Colonic mucosa (tissue), 4 donors: ENCODE measurements at regions not wholly inside any gene's neighbourhood (a gene's known extent, or its start where the extent isn't known, plus 50 kb on each side); places are given as distances from the start of the nearest gene placed in this dataset.

Source experiments
- DNase-seq: peaks from one replicate; pipeline ENCODE4 v3.0.0-alpha.2; 2020
- H3K27ac ChIP-seq: fragments of 200-600 bp; one replicate; pipeline ENCODE4 v1.8.0; 2021
- H3K27me3 ChIP-seq: fragments of 200-600 bp; one replicate; pipeline ENCODE4 v1.8.0; 2021
- H3K36me3 ChIP-seq: fragments of 200-600 bp; one replicate; pipeline ENCODE4 v1.8.0; 2021
- H3K4me1 ChIP-seq: fragments of 200-600 bp; one replicate; pipeline ENCODE4 v1.8.0; 2021; ENCODE audit warnings: mild to moderate bottlenecking
- H3K4me3 ChIP-seq: fragments of 200-600 bp; one replicate; pipeline ENCODE4 v1.8.0; 2021
- H3K9ac ChIP-seq, 2 donors: one replicate each; pipeline ENCODE4 v1.7.0; 2013; ENCODE audit warnings: control low read depth in 2 of 2, low read depth in 2 of 2, low read length in 2 of 2
- H3K9me3 ChIP-seq: fragments of 200-600 bp; one replicate; pipeline ENCODE4 v1.8.0; 2021
- intact Hi-C: fragments of 100-400 bp; cut with DNase I; formaldehyde crosslinking; loops from one replicate; pipeline ENCODE4 v1.14.1; 2022
- TF ChIP-seq, protein P1 (sequence below): fragments of 200-600 bp; IDR thresholded peaks from one replicate; pipeline ENCODE4 v1.8.0; 2022; ENCODE audit warnings: antibody characterized with exemption, mild to moderate bottlenecking
- donor health status: healthy.
- donor health status: DM: no; HTN: no; CAD: no.
- donor health status: DM: no; HTN: no; CAD: no.

DNA sequence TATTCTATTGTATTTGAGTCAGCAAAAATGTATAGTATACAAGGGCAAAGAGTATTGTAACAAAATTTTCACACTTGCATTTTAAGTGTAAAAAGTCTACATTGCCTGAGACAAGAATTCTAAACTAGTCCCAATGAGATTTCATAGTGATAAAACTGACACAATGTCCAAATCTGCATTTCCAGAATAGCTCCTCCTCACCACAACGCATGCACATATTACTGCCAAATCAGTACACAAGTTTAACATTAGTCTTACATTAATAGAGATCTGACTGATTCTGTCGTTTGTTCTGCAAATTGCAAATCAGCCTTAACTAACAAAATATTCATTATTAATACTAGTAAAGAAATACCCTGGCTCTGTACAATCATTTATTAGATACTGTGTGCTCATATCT lies 222.2 kb upstream of the NEIL3 start:
- Histone ChIP-seq H3K27ac (no peak overlapping the region), H3K9ac (no peak overlapping the region), H3K4me1 (no peaks in the 10 kb centered on the region), H3K9me3 (no peaks in the 10 kb centered on the region), H3K27me3 (no peaks in the 10 kb centered on the region), H3K36me3 (no peaks in the 10 kb centered on the region), H3K4me3 (no peak overlapping the region)
- intact Hi-C loops: no loop called here
- DNase-seq: no peak
- TF ChIP-seq, protein P1, sequence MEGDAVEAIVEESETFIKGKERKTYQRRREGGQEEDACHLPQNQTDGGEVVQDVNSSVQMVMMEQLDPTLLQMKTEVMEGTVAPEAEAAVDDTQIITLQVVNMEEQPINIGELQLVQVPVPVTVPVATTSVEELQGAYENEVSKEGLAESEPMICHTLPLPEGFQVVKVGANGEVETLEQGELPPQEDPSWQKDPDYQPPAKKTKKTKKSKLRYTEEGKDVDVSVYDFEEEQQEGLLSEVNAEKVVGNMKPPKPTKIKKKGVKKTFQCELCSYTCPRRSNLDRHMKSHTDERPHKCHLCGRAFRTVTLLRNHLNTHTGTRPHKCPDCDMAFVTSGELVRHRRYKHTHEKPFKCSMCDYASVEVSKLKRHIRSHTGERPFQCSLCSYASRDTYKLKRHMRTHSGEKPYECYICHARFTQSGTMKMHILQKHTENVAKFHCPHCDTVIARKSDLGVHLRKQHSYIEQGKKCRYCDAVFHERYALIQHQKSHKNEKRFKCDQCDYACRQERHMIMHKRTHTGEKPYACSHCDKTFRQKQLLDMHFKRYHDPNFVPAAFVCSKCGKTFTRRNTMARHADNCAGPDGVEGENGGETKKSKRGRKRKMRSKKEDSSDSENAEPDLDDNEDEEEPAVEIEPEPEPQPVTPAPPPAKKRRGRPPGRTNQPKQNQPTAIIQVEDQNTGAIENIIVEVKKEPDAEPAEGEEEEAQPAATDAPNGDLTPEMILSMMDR: no peak

DNA sequence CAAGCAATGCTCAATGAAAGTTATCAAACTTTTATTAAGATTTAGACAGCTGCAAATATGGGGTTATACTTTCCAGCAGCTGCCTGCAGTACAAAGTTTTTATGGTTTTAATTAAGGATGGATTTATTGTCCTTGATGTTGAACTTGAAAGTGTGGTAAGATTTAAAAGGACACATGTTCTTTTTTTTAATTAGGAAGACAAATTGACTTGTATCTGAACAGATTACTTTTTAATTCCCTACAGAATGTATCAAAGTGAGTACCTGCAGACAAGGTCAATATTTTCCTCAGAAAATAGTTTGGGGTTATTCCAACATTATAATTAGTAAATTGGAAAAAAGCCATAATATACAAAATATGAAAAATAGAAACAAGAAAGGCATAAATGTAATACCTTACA lies 218.2 kb upstream of the NEIL3 start:
- no peak overlapping the region for H3K27ac ChIP-seq
- intact Hi-C loops: no loop called here
- TF ChIP-seq, protein P1: no peak

DNA sequence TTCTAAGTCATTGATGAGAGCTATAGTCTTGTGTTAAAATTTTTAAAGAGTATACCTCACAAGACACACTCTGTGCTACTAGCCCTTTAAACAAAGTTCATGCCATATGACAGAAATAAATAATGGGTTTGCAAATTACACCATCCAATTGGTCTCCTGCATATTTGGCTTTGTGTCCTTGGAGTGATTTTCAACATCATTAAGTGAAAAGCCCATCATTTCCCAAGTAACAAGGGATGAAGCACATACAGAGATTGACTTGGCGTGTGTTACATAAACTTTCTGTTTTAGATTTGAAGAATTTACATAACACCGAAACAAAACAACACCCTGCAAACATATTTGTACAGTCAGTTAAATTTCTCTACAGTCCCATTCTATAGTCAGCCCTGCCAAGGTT lies 216.9 kb upstream of the NEIL3 start:
- intact Hi-C loops: no loop called here
- TF ChIP-seq, protein P1: no peak
- H3K36me3 ChIP-seq: no peaks in the 10 kb centered on the region
- H3K9me3 ChIP-seq: no peaks in the 10 kb centered on the region
- H3K27ac ChIP-seq: no peak overlapping the region
- no peaks in the 10 kb centered on the region for H3K27me3 ChIP-seq
- H3K4me1 ChIP-seq: no peaks in the 10 kb centered on the region
- no peak overlapping the region for H3K4me3 ChIP-seq
- no peak for DNase-seq
- no peak overlapping the region for H3K9ac ChIP-seq

More for the DNA sequence above, 218.2 kb upstream of the NEIL3 start:
- no peaks in the 10 kb centered on the region for H3K27me3 ChIP-seq
- H3K9me3 ChIP-seq: no peaks in the 10 kb centered on the region
- H3K9ac ChIP-seq: no peak overlapping the region
- H3K36me3 ChIP-seq: no peaks in the 10 kb centered on the region
- no peak overlapping the region for H3K4me3 ChIP-seq
- H3K4me1 ChIP-seq: no peaks in the 10 kb centered on the region
- DNase-seq: no peak

DNA sequence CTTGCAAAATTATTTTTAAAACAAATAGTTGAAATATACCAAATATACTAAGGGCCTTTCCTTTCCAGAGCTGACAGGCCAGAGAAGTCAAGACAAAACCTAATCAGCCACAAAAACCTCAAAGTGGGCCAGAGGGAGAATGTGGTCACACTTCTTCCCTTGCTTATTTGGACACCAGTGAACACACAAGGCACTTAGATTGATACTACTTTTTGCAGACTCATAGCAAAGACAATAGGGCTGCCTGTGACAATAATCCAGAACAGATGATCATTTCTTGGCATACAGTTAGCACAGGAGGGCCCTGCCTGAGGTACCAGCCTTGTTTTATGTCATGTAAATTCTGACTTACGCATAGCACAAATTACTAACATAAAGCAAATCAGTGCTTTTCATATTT lies 215.7 kb upstream of the NEIL3 start:
- Histone ChIP-seq H3K36me3 (no peaks in the 10 kb centered on the region), H3K4me1 (no peaks in the 10 kb centered on the region), H3K9ac (no peak overlapping the region), H3K27ac (no peak overlapping the region), H3K4me3 (no peak overlapping the region), H3K27me3 (no peaks in the 10 kb centered on the region), H3K9me3 (no peaks in the 10 kb centered on the region)
- TF ChIP-seq, protein P1: no peak
- DNase-seq: no peak
- intact Hi-C loops: no loop called here

DNA sequence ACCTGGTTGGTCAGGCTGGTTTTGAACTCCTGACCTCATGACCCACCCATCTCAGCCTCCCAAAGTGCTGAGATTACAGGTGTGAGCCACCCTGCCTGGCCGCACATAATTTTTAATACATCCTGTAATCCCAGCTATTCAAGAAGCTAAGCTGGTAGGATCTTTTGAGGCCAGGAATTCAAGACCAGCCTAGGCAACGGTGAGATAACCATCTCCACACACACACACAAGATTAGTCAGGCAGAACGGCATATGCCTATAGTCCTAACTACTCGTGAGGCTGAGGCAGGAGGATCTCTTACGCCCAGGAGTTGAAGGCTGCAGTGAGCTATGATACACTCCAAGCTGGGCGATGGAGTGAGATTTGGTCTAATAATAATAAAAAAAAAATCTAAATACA lies 212.4 kb upstream of the NEIL3 start:
- Histone ChIP-seq H3K27me3 (no peaks in the 10 kb centered on the region), H3K4me1 (no peaks in the 10 kb centered on the region), H3K9ac (no peak overlapping the region), H3K4me3 (no peak overlapping the region), H3K36me3 (no peaks in the 10 kb centered on the region), H3K9me3 (no peaks in the 10 kb centered on the region), H3K27ac (no peak overlapping the region)
- TF ChIP-seq, protein P1: no peak
- intact Hi-C loops: no loop called here
- DNase-seq: no peak

DNA sequence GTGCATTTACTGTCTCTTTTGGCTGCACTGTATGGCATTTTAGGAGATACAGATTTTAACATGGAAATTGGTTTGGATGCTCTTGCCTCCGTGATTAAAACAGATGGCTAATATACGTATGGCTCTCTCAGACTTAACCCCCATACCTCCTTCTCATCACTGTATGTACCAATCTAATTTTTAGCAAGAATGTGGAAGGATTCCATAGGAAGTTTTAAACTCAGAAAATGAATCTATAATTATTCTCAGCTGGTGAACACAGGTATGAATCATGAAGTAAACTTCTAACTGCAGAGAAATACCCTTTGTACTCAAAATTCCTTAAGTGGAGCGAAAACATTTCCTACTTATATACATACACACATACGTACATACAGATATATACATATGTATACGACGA lies 210.5 kb upstream of the NEIL3 start:
- Histone ChIP-seq H3K4me1 (no peaks in the 10 kb centered on the region), H3K27ac (no peak overlapping the region), H3K27me3 (no peaks in the 10 kb centered on the region), H3K4me3 (no peak overlapping the region), H3K36me3 (no peaks in the 10 kb centered on the region), H3K9me3 (no peaks in the 10 kb centered on the region), H3K9ac (no peak overlapping the region)
- intact Hi-C loops: no loop called here
- DNase-seq: no peak
- TF ChIP-seq, protein P1: no peak
